PC-3 (cell line): ENCODE measurements at regions not wholly inside any gene's neighbourhood (a gene's known extent, or its start where the extent isn't known, plus 50 kb on each side); places are given as distances from the start of the nearest gene placed in this dataset.

Experiments
- ATAC-seq: fragments of 200-7000 bp; cut with Tn5 transposase; 2 replicates; pipeline ENCODE4 v1.9.1; 2020; ENCODE audit warnings: mild to moderate bottlenecking, moderate library complexity
- BruUV-seq: library from RNA; stranded (reverse); fragments of 400-500 nt; replicated peaks from 2 replicates; lab custom pipeline; 2021; lab: Mats Ljungman, UMichigan
- CTCF ChIA-PET: fragments of 300-600 bp; sonication (Branson Sonifier 250); formaldehyde crosslinking; loops from one replicate; lab custom pipeline; 2022; ENCODE audit warnings: antibody characterized with exemption; lab: Charles Lee
- POLR2A ChIA-PET: fragments of 300-600 bp; sonication (Branson Sonifier 250); formaldehyde crosslinking; loops from one replicate; lab custom pipeline; 2022; ENCODE audit warnings: antibody characterized with exemption; ENCODE audit not compliant: unreplicated experiment; lab: Charles Lee
- DNase-seq: peaks from one replicate; pipeline ENCODE4 v3.0.0-alpha.2; 2015
- H2AFZ ChIP-seq: fragments of 300-600 bp; sonication (generic); 2 replicates; pipeline ENCODE4 v1.6.0; 2016; ENCODE audit warnings: antibody characterized with exemption, low read length
- H3F3A ChIP-seq: fragments of 300-600 bp; sonication (generic); one replicate; pipeline ENCODE4 v1.6.0; 2017; ENCODE audit warnings: antibody characterized with exemption, low read length, control low read depth, mild to moderate bottlenecking; ENCODE audit not compliant: unreplicated experiment
- H3K27ac ChIP-seq: fragments of 300-600 bp; sonication (generic); 2 replicates; pipeline ENCODE4 v1.5.1; 2016; ENCODE audit warnings: mild to moderate bottlenecking, low read length
- H3K27me3 ChIP-seq: fragments of 300-600 bp; sonication (generic); 2 replicates; pipeline ENCODE4 v1.6.1; 2016; ENCODE audit warnings: low read length, mixed read lengths
- H3K36me3 ChIP-seq: fragments of 300-600 bp; sonication (generic); 2 replicates; pipeline ENCODE4 v1.6.1; 2016; ENCODE audit warnings: low read depth, mixed run types, low read length, mixed read lengths
- H3K4me1 ChIP-seq: fragments of 300-600 bp; sonication (generic); 2 replicates; pipeline ENCODE4 v1.5.1; 2016; ENCODE audit warnings: low read length; ENCODE audit not compliant: insufficient read depth
- H3K4me2 ChIP-seq: fragments of 300-600 bp; sonication (generic); 2 replicates; pipeline ENCODE4 v1.6.0; 2016; ENCODE audit warnings: low read length
- H3K4me3 ChIP-seq: fragments of 300-600 bp; sonication (generic); 2 replicates; pipeline ENCODE4 v1.5.1; 2016; ENCODE audit warnings: mild to moderate bottlenecking, low read length, mixed read lengths
- H3K79me2 ChIP-seq: fragments of 300-600 bp; sonication (generic); 2 replicates; pipeline ENCODE4 v1.6.1; 2017; ENCODE audit warnings: low read length, mixed read lengths
- H3K9ac ChIP-seq: fragments of 300-600 bp; sonication (generic); 2 replicates; pipeline ENCODE4 v1.6.0; 2016; ENCODE audit warnings: mild to moderate bottlenecking, low read length
- H3K9me2 ChIP-seq: fragments of 300-600 bp; sonication (generic); replicated peaks from 2 replicates; pipeline ENCODE4 v1.6.1; 2016; ENCODE audit warnings: mixed run types, low read length, mixed read lengths
- H3K9me3 ChIP-seq: fragments of 300-600 bp; sonication (generic); 2 replicates; pipeline ENCODE4 v1.6.1; 2016; ENCODE audit warnings: low read length, mixed read lengths
- H4K20me1 ChIP-seq: fragments of 300-600 bp; sonication (generic); 2 replicates; pipeline ENCODE4 v1.6.1; 2016; ENCODE audit warnings: low read length, mixed read lengths
- EZH2 ChIP-seq: fragments of 300-600 bp; sonication (generic); IDR thresholded peaks from one replicate; pipeline ENCODE4 v1.6.1; 2017; ENCODE audit warnings: antibody characterized with exemption, mild to moderate bottlenecking, low read length; ENCODE audit not compliant: unreplicated experiment
- EZH2phosphoT487 ChIP-seq: fragments of 300-600 bp; sonication (generic); IDR thresholded peaks from 2 replicates; pipeline ENCODE4 v1.6.1; 2018; ENCODE audit warnings: mild to moderate bottlenecking, antibody characterized with exemption, low read length, borderline replicate concordance
- intact Hi-C: fragments of 100-400 bp; cut with micrococcal nuclease; formaldehyde crosslinking; loops from 2 replicates; pipeline ENCODE4 v1.9.0; 2023
- TF ChIP-seq, protein P1 (sequence below): fragments of 300-600 bp; sonication (generic); conservative IDR thresholded peaks from 2 replicates; pipeline ENCODE4 v1.5.1; 2017; ENCODE audit warnings: antibody characterized with exemption, low read depth, mild to moderate bottlenecking, low read length

DNA sequence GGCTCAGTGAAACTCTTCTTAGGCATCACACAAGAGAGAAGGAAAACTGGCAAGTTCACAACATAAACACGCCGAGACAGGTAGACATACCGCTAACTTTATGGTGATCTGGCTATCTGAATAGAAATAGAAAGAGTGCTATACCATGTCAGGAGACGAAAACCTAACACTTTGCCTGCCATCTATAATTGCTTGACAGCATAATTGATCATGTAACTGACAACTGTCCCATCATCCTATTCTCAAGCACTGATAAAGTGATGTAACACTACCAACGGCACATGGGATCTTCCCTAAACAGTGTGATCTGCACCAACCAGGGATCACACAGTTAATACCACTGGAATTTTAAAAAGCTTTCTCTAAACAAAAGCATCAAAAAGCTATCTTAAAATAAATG is 270.9 kb upstream of the NSMCE3 start:
- TF ChIP-seq, protein P1, sequence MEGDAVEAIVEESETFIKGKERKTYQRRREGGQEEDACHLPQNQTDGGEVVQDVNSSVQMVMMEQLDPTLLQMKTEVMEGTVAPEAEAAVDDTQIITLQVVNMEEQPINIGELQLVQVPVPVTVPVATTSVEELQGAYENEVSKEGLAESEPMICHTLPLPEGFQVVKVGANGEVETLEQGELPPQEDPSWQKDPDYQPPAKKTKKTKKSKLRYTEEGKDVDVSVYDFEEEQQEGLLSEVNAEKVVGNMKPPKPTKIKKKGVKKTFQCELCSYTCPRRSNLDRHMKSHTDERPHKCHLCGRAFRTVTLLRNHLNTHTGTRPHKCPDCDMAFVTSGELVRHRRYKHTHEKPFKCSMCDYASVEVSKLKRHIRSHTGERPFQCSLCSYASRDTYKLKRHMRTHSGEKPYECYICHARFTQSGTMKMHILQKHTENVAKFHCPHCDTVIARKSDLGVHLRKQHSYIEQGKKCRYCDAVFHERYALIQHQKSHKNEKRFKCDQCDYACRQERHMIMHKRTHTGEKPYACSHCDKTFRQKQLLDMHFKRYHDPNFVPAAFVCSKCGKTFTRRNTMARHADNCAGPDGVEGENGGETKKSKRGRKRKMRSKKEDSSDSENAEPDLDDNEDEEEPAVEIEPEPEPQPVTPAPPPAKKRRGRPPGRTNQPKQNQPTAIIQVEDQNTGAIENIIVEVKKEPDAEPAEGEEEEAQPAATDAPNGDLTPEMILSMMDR = no peak
- TF ChIP-seq EZH2 (no peak), EZH2phosphoT487 (no peak)
- ATAC-seq (no peak), DNase-seq (no peak)
- no peaks in the 10 kb centered on the region for H3K9me3 ChIP-seq
- H3K9me2 ChIP-seq = no peaks in the 10 kb centered on the region
- ChIA-PET POLR2A (no interaction called here), CTCF (no interaction called here)
- H3K4me3 ChIP-seq = no peak overlapping the region
- no peak overlapping the region for H3K4me2 ChIP-seq
- H3F3A ChIP-seq = no peaks in the 10 kb centered on the region
- H2AFZ ChIP-seq = no peak overlapping the region
- H3K27me3 ChIP-seq = peaks cover 90% of the 10 kb centered on the region
- intact Hi-C loops = no loop called here
- no peak overlapping the region for H3K27ac ChIP-seq
- H3K79me2 ChIP-seq = no peaks in the 10 kb centered on the region
- H4K20me1 ChIP-seq = no peaks in the 10 kb centered on the region
- no peak overlapping the region for H3K9ac ChIP-seq
- no TSS peak for BruUV-seq
- no peaks in the 10 kb centered on the region for H3K36me3 ChIP-seq
- H3K4me1 ChIP-seq = no peaks in the 10 kb centered on the region

GRCh38 chr15:29539736-29540135 is 270.1 kb upstream of the NSMCE3 start:
- Histone ChIP-seq H4K20me1 (no peaks in the 10 kb centered on the region), H2AFZ (no peak overlapping the region), H3K79me2 (no peaks in the 10 kb centered on the region), H3K36me3 (no peaks in the 10 kb centered on the region), H3K4me1 (no peaks in the 10 kb centered on the region), H3K9me2 (no peaks in the 10 kb centered on the region), H3K4me2 (no peak overlapping the region), H3F3A (no peaks in the 10 kb centered on the region), H3K27ac (no peak overlapping the region), H3K9ac (no peak overlapping the region), H3K27me3 (peaks cover 86% of the 10 kb centered on the region), H3K4me3 (no peak overlapping the region), H3K9me3 (no peaks in the 10 kb centered on the region)
- intact Hi-C loops = no loop called here
- TF ChIP-seq EZH2phosphoT487 (no peak), EZH2 (no peak)
- TF ChIP-seq, protein P1 = no peak
- DNase-seq = no peak
- POLR2A ChIA-PET = no interaction called here
- no TSS peak for BruUV-seq
- CTCF ChIA-PET = no interaction called here
- ATAC-seq = no peak

GRCh38 chr15:29538044-29538443 is 268.4 kb upstream of the NSMCE3 start:
- no peak for ATAC-seq

More at GRCh38 chr15:29538044-29538443, 268.4 kb upstream of the NSMCE3 start:
- Histone ChIP-seq H3K4me3 (no peak overlapping the region), H3K9ac (no peak overlapping the region), H3K36me3 (no peaks in the 10 kb centered on the region), H3K27me3 (peaks cover 74% of the 10 kb centered on the region), H3K79me2 (no peaks in the 10 kb centered on the region), H3K4me2 (no peak overlapping the region), H2AFZ (no peak overlapping the region), H3K9me3 (no peaks in the 10 kb centered on the region), H3K4me1 (no peaks in the 10 kb centered on the region), H3F3A (no peaks in the 10 kb centered on the region), H3K9me2 (no peaks in the 10 kb centered on the region), H4K20me1 (no peaks in the 10 kb centered on the region), H3K27ac (no peak overlapping the region)
- TF ChIP-seq EZH2 (no peak), EZH2phosphoT487 (no peak)
- TF ChIP-seq, protein P1 = no peak
- no TSS peak for BruUV-seq
- CTCF ChIA-PET = no interaction called here
- POLR2A ChIA-PET = no interaction called here
- no peak for DNase-seq
- intact Hi-C loops = no loop called here
